GM21423 (cell line): ENCODE measurements at regions not wholly inside any gene's neighbourhood (a gene's known extent, or its start where the extent isn't known, plus 50 kb on each side); places are given as distances from the start of the nearest gene placed in this dataset.

Experiments
- ATAC-seq: cut with Tn5 transposase; IDR thresholded peaks from one replicate; pipeline ENCODE4 v1.9.1; 2021; ENCODE audit warnings: mild to moderate bottlenecking, moderate library complexity; ENCODE audit not compliant: unreplicated experiment

DNA sequence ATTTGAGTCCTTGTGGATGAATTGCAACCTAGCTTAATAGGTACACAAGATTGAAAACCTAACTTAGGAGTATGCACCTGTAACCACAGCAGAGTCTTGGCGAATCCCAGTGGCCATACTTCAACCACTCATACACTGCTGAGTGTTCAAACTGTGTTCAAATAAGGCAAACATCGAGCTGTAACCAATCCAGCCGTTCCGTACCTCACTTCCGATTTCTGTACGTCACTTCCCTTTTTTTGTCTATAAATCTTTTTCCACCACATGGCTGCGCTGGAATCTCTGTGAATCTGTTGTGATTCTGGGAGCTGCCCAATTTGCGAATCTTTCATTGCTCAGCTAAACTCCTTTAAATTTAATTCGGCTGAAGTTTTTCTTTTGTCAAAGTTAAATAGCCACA lies 190.6 kb downstream of the MAF start:
- no peak for ATAC-seq

DNA sequence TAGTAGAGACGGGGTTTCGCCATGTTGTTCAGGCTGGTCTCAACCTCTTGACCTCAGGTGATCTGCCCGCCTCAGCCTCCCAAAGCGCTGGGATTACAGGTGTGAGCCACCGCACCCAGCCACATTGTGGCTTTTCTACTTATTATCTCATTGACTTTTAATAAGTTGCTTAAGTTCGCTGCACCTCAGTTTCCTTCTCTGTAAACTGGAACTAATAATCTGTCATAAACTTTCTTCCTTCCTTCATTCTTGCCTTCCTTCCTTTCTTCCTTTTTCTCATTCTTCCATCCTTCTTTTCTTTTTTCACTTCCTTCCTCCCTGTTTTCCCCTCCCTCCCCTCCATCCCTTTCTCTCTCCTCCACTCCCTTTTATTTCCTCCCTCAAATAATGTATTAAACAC lies 192.2 kb downstream of the MAF start:
- no peak for ATAC-seq

DNA sequence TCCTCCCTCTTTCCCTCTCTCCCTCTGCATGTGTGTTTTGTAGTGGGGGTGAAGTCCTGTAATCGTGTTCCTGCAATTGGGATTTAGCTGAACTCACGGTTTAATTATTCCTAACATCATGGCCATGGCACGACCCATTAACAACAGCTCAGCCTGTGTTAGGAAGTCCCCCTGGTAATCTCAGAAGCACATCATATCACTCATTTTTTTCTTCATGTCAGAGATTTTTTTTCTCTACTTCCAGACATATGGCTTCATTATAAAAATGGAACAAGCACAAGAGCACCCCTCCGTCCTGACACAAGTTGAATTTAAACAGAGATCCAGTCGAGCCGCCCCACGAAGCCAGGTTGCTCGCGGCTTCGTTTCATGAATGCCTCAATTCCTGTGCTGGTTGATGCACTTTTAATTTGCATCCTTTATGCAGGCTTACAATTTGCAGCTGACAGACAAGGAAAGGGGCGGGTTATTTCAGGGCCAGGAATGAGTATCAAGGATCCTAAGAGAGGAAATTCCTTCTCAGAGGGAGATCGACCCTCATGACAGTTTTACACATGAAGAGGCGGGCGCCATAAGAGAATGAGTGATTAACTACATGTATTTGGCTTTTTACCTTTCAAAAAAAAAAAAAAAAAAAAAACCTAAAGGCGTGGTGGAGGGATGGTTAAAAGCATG lies 192.9 kb downstream of the MAF start:
- ATAC-seq: no peak

DNA sequence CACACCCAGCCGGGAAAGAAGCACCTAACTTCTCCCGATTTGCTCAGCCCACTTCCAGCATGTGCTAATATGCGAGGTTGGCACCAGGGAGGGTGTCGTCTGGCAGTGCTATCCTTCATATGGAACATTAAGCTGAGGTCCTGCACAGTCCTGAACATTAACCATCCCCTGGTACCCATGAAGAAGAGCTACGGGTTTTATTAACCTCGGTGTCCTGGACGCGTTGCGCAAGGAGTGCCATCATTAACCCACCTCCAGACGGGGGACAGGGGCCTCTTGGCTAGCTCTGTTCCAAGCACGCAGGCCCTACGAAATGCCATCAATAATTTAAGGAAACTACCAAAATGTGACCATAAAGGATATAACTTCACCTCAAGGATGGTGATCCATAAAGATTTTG lies 193.5 kb downstream of the MAF start:
- no peak for ATAC-seq

DNA sequence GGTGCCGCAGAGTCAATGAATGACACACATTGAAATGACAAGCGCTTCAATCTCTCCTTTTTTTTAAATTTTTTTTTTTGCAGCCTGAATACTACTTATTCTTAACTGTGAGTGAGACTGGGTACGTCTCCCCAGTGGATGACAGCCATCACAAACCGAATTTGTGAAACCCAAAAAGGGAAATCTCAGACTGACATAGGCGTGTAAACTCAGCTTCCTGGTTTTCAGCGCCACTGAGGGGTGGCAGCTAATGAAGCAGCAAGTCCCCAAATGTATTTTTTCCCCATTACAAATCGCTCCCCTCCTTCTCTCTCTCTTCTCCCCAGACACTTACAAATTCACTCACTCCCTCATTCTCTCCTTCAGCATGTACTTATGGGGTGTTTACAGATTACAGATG lies 196.0 kb downstream of the MAF start:
- no peak for ATAC-seq

DNA sequence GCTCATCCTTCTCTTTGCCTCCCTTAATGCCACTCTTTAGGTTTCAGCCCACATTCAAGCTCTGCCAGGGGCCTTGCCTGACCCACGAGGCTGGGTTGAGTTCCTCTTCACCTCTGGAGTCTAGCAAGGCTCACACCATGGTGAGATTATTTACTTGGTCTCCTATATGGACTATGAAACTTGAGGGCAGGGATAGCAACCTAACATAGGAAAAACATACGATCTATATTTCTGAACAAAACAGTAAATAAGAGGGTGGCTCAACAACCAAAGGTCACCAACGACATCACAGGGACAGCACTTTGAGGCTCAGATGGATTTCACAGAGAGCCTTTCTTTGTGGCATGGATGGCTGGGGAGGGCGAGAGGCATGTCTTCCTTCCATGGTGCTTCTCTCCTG lies 197.0 kb downstream of the MAF start:
- ATAC-seq: no peak

DNA sequence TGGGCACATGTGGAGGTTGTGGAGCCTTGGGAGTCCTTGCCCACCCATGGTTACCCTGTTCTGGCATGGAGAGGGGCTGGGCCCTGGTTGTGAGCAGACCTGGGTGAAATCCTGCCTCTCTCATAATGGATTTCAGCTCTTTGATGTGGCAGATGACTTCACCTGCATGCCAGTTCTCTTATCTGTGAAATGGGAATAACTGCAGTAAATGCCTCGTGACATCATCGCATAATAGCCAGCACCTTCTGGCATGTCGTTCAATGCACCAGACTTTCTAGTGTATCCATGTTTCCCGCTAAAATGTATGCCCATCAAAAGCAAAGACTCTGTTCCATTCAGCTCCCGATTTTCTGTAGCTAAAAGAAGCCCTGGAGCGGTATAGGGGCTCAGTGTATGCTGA lies 197.6 kb downstream of the MAF start:
- no peak for ATAC-seq

DNA sequence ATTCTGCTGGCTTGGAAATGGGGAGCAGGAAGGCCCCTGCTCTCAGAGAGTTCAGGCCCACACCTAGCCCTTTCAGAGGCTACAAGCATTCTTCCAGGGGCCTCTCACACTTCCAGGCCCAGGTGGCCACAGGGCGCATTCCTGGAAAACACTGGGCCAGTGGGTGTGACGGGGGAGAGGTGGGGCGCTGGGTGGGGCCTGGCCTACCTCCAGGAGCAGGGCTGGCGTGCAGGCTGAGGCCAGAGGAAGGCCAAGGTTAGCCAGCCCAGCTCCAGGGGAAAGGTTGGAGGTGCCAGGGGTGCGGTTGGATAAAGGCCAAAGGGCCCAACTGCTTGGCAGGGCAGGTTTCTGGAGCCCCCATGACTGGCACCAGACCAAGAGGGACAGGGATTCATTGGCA lies 198.2 kb downstream of the MAF start:
- ATAC-seq: no peak

DNA sequence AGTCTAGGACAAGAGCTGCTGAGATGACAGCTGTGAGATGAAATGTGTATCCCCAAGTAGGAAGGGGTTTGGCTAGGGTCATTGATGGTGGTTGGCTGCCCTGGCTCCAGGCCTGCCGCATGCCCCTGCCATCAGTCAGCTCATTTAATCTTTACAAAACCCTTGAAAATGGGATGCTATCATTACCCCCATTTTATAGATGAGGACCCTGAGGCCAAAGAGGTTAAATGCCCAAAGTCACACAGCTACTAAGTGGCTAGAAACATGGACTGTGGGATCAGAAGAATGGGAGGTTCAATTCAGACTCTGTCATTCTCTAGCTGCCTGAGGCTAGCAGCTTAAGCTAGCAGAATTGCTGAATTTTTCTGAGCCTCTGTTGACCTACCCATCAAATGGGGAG lies 198.8 kb downstream of the MAF start:
- ATAC-seq: no peak

DNA sequence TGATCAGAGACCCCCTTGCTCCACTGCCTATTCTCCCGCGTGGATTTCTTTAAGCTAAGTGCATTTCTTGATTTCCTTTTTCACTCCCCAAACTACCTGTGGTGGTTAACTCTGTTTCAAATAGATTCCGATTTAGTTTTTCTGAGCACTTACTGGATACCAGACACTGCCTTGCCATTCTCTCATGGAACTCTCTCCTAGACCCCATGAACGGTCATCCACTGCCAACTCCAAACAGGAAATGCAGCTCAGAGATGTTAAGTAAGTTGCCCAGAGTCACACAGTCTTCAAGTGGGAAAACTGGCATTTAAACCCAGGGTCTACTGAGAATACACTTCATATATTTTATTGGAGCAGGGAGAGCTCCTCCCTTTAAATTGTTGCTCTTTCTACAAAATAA lies 199.4 kb downstream of the MAF start:
- no peak for ATAC-seq

DNA sequence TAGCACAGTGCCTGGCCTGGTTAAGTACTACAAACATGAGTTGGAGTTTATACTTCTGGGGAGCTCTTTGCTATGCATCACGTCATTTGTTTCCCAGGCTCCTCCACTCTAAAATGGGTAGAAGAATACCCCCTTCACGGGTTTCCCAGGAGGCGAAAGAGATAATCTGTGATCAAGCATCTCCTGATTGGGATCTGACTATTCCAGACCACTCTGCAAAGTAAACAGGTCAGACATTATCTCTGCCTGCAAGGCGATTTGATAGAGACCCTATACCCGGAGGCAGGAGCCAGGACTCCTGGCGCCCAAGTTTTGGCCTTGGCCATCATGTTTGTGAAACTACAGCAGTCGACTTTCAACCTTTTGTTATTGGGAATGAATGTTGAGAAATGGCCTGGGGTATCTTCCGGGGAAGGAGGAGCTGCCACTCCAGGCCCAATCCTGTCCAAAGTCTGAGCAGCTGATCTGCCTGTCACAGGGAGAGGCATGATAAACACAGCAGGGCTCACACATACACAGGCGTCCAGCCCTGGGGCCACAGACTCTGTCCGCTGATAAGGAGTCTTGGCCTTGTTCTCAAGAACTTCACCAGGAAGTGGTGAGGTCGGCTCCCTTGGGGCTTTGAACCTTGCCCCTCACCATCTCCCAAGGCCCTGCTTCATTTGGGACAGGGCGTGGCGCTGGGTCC lies 199.9 kb downstream of the MAF start:
- no peak for ATAC-seq

DNA sequence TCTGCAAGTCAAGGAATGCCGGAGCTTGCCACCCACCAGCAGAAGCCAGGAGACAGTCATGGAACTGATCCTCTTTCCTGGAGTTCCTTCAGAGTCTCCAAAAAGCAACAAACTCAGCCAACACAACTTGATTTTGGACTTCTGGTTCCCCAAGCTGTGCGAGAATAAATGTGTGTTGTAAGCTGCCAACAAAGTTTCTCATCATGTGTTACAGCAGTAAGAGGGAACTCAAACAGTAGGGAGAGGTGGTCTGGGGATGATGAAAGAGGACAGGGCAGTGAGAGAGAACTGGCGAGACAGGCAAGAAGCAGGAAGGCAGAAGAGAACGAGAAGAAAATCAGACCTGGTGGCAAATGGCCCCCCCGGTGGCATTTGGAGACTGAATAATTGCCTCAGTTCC lies 204.9 kb downstream of the MAF start:
- no peak for ATAC-seq

DNA sequence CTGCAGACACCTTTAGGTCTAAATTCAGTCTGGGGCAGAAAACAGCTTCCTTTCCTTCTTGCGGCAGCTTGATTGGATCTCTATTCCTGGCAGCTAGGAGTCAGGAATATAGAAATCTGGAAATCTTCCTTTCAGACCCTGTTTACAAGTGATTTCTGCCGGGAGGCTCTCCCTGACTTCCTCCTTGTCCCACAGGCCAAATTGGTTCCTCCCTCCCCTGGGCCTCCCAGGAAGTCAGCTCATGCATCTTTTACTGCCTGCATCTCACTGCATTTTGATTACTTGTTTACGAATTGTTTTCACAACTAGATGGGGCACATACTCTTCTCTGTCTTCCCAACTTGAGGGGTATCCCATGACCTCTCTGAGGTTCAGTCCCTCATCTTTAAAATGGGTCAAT lies 206.3 kb downstream of the MAF start:
- ATAC-seq: no peak

DNA sequence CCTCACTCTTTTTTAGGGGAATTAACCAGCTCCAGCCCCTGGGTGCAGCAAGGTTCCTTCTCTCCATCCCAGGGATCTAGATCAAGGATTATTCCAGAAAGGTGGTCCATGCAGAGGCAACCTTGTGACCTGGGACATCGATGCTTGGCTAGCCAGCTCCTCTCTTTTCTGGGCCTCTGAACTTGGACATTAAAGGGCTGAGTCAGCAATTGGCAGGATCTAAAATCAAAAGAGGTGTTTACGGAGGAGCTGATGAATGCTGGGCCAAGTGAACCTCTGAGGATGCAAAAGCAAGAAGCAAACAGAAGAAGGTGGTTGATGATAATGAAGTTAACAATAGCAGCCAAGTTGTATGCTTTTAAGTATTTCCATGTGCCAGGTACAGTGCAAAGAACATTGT lies 207.0 kb downstream of the MAF start:
- ATAC-seq: no peak

DNA sequence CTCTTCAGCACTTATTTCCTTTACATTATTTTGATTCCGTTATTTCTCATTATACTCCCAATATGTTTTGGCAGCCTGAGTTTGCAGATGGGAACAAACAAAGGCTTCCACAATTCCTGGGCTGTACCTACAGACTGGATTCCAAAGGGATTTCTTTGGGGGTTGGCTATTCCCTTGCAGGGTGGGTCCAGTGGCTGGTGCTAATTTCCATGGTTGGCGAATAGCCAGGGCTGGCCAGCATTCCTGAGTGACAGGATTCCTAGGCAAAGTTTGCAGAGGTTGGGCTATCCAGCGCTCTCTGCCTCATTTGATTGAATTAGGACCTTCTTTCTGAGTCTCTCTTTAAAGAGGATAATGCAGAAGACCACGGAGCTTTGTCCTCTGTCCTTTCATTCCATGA lies 207.4 kb downstream of the MAF start:
- ATAC-seq: no peak

DNA sequence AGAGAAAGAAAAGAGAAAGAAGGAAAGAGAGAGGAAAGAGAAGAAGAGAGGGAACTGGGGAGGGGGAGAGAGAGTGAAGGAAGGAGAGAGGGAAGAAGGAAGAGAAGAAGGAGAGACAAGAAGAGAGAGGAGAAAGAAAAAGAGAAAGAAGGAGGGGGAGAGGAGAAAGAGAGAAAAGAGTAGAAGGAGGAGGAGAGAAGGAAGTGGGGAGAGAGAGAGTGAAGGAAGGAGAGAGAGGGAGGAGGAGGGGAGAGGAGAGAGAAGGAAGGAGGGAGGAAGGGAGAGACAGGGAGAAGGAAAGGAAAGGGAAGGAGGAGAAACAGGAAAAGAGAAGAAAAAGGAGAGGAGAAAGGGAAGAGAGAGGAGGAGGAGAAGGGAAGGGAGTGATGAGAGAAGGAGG lies 208.5 kb downstream of the MAF start:
- no peak for ATAC-seq

DNA sequence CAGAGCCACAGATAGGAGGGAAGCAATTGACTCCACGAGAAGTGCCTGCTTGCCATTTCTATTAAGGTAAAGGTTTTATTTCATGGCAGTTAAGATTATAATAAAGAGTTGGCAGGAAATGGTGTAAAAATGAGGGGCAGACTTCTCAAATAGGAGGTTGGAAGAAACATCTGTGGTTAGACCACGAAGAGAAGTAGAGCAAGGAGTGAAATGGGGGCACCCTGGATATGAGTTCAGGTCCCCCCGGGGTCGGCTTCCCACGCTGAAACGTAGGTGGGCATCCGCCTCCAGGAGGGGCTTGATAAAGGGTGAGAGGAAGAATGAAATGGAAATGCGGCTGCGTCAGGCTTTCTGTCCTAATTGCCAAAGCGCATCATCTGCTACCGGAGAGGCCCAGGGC lies 209.1 kb downstream of the MAF start:
- ATAC-seq: no peak

DNA sequence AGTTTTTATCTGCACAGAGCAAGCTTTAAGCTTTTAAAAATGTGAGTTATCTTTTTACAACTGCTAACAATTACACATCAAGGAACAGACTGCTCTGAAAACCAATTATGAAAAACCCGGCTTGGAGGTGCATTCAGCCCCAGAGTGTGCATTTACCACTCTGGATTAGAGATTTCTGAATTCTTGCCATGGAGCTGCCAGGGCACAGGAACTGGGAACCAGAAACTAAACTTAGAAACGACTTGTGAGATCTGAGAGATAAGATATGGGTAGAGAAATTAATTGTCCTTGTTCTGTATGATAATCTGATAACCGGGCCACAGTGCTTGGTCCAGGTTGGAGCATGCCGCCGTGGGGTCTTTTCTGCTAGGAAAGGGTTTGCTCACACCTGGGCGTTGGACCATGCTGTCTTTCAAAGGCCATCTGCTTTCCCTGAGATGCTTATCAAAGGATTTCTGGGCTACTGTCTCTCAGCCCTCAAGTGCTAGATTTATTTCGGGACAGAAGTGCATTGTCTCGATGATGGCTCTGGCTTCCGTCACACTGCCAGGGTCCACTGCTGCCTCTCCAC lies 210.0 kb downstream of the MAF start:
- ATAC-seq: no peak

DNA sequence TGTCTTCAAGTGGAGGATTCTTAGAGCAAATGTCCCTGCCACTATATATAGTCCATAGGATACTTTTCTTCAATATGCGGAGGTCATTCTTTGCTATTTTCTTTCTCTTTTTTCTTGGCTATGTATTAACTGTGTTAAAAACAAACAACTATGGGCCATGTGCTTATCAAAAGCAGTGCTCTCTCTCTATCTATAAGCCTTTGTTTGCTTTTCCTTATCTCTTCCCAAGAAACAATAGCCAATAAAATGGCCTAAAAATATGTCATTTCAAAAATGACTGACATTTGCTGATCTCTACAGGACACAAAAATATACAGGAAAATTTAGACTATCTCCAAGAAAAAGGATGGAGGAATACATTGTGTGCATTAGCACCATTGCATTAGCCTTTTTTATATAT lies 212.1 kb downstream of the MAF start:
- no peak for ATAC-seq

DNA sequence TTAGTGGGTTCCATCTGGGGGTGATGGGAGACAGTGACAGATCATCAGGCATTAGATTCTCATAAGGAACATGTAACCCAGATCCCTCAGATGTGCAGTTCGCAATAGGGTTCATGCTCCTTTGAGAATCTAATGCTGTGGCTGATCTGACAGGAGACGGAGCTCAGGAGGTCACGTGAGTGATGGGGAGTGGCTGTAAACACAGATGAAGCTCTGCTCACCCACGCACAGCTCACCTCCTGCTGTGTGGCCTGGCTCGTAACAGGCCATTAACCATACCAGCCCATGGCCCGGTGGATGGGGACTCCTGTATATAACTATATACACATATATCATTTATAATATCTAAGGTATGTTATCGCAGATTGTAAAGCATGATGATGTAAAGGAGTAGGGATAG lies 214.2 kb downstream of the MAF start:
- ATAC-seq: no peak

DNA sequence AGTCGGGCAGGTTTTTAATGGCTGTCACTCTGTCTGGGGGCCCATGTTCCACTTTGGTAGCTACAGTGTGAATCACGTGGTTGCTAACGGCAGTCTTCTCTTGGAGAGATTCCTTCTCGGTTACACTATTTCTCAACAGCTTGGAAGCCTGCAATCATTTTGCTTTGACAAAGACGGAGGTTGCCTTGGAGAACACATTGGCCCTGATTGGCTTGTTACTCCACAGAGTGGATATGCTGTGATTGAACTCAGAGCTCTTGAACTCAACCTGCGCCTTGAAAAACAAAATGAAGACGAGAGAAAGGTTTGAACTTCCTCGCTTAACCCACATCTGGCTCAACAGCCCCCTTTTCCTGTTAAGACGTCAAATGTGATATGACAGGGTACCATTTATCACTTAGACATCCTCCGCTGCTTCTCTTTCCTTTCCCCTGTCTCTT lies 218.9 kb downstream of the MAF start:
- no peak for ATAC-seq

DNA sequence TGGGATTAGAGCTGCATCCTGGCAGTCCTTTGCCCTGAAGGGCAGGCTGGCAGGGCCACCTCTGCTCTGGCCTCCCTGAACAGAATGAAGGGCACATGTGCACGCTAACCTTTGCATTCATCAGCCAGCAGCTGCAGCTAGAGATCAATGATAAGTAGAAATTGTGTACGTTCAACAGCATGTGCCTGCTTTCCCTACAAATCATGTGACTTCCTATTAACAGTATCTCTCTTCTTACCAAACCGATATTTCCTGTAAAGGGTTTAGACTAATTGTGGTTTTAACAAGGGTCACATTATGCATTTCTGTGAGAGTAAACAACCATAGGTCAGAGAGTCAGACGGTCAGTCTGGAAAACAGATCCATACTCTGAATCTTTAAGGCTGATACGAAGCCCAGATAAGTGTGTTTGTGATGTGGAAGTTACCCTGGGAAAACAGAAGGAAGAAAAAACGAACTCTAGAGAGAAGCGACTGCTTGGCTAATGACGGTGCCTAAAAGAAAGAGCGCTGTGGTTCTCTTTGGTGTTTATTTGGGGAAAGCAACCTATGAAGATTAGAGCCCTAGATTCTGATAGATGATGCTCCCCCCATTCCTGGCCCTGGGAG lies 219.4 kb downstream of the MAF start:
- ATAC-seq: no peak
